Renal cortical epithelial cell (primary cell): ENCODE measurements at regions not wholly inside any gene's neighbourhood (a gene's known extent, or its start where the extent isn't known, plus 50 kb on each side); places are given as distances from the start of the nearest gene placed in this dataset.

Experiments used
- DNase-seq: peaks from one replicate; pipeline ENCODE4 v3.0.0-alpha.2; 2011; ENCODE audit warnings: low read depth

DNA sequence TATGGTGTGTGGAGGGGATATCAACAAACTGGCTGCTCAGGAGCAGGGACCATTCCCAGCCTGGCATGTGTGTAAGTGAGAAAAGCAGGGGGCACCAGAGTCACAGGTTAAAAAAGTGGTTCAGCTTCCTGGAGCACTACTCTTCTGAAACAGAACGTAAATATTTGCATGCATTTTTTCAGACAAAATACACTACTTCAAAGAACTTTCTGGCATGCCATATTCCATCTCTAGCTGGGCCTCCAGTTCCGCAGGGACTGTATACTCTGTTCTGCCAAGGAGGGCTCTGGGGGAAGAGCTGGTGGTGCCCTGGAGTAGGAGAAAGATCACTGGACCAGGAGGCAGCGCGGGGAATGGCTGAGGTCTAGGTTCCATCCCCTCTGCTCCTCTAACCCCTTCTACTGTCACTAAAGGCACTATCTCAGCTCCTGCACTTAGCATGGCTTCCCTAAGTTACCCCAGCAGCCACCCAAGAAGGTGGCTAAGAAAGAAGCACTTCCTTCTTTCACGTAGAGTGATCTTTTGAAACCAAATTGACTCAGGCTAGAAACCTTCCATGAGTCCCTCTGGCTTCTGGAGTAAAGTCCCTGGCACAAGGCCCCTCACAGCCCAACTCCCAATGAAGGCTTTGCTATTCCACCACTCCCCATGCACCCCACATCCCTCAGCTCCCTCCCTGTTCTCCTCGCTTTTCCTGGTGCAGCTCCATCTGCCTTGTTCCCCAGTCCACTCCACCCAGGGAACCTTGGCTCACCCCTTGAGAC lies 57.6 kb upstream of the CABLES1 start:
- DNase-seq = peak; percentile 59

- DNase-seq = no peak
These were observed 50.2 kb upstream of the CABLES1 start for GRCh38 chr18:23085066-23085465.
